Stromal cell of bone marrow (primary cell): ENCODE measurements at regions not wholly inside any gene's neighbourhood (a gene's known extent, or its start where the extent isn't known, plus 50 kb on each side); places are given as distances from the start of the nearest gene placed in this dataset.

Source experiments
- DNase-seq: peaks from one replicate; pipeline ENCODE4 v3.0.0-alpha.2; 2012; ENCODE audit warnings: low read depth

DNA sequence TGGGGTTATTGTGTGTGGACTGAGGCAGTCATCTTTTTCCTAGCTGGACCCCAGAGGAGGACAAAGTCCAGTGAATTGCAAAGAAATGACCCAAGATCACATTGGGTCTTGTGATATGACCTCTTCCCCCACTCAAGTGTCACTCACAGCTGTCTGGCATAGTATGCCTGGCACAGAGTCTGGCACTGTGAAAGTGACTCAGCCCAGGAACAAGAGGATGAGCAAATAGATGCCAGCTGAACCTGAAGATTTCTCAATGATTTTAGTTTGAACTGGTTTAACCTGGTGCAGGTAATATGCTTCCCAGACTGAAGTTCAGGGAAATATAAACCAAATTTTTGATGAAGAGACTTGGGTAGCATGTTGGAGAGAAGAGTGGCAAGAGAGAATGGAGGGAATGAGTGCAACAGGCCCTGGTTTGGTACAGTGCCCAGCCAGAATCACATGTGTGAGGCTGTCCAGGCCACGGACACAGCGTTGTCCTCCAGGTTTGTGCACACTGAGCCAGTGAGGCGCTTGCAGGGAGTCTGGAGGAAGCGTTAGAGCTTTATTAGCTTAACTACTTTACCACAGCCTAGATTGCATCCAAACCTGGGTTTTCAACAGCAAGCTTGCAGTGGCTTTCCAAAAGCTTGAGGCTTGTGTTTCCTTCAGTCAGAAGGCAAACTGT, 332.9 kb downstream of the NUAK1 start:
- no peak for DNase-seq

DNA sequence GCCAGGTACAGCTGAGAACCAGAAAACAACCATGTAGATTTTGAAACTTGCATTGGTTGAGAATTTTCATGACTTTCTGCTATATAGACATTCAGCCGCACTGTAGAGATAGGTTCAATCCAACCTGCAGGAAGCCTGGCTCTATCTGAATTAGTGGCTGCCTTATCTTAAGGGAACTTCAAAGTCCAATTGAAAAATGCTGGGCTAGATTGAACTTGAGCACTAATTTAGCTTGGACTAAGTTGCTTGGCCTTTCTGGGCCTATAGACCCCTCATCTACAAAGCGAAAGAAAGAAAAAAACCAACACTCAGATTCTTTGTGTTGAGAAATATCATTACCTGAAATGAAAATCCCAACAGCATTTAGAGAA, 332.4 kb downstream of the NUAK1 start:
- DNase-seq = no peak

DNA sequence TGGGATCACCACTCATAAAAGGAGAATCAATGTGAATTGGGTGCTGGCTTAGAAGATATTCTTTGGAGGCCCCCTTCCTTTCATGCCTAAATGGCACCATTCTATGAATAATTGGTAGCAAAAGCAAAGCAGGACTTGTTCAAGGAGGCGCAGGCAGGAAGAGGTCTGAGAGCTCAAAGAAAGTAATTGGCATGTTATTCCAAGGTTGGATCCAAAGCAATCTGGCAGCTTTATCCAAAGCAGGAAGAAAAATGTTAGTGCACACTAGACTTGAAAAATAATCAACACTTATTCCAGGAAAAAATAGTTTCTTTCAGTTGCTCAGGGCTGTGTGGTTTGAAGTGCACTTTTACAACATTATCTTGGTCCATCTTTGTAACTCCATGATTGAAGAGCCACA, 326.4 kb downstream of the NUAK1 start:
- DNase-seq = no peak

DNA sequence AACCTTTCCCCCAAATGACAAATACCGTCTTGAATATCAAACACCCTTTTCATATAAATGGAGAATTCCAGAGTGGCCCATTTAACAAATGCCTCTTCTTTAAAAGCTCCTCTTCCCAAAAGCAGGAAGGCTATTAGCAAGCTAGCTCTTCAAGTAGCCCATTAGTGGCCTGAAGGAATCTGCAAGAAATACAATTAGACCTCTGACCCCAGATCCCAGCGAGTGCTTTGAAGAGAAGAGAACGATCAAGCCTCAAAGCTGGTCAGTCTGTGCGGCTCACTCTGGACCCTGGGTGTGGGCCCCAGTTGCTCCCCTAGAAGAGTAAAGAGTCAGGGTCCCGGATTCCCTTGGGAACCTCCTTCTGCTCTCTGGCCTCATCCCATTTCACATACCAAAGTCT, 325.6 kb downstream of the NUAK1 start:
- no peak for DNase-seq

DNA sequence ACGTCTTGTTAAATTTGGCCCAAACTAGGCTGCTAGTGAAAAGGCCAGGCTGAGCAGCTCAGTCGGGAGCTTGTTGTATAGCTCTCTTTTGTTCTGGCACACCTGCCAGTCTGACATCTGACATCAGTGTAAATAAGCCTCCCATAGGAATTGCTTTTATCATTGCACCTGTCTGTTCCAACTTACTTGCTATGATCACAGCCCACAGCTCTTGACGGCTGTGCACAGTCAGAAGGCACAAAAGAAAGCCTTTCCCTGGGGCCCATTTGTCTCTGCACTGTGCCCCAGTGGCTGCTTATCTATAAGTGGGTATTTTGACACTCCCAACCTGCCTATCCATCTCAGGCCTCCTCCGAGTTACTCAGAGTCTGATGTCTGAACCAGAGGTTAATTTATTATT, 324.5 kb downstream of the NUAK1 start:
- DNase-seq = no peak

DNA sequence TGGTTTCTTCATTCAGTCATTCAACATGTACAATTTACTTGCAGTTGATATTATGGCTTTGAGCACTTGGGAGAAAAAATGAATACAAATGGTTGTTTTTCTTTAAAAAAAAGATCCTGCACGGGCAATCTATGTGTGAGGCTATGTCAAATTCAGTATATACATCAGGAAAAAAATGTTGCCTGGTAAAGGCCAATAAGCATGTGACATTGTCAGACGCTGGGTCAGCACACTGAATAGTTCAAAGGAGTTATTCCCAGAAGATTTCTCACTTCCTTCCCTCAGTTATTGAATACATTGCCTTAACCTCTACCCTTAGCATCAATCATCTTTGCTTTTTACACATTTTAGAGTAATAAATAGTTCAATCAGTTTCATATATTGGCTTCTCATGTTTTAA, 319.2 kb downstream of the NUAK1 start:
- DNase-seq = no peak

DNA sequence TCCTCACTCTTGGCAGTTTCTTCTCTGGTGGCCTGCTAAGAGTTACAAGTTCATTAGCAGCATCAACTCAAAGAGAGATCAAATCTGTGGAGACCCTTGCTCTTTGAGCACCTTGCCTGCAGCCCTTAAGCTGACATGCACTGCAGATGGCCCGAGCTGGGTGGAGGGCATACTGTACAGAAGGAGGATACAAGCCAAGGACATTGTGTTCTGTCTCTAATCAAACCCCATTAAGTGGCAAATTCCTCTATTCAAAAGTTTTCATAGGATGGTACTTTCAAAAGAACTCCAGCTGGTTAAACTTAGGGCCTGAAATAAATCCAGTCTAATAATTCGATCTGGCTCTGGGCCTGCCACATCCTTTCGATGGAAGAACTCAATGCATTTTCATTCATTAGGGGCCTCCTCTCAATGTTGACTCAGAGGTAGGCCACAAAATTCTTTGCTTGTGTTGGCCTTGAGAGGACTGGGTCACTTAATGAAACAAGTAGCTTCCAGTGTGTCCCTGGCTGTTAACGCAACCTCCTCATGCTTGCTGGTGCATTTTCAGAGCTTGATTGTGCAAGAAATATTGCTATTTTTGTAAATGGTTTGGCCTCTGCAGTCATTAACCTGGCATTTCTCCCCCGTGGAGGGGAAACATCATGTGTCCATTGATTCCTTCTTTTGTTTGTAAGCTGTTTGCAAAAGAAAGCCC, 318.2 kb downstream of the NUAK1 start:
- DNase-seq = peak; percentile 72

DNA sequence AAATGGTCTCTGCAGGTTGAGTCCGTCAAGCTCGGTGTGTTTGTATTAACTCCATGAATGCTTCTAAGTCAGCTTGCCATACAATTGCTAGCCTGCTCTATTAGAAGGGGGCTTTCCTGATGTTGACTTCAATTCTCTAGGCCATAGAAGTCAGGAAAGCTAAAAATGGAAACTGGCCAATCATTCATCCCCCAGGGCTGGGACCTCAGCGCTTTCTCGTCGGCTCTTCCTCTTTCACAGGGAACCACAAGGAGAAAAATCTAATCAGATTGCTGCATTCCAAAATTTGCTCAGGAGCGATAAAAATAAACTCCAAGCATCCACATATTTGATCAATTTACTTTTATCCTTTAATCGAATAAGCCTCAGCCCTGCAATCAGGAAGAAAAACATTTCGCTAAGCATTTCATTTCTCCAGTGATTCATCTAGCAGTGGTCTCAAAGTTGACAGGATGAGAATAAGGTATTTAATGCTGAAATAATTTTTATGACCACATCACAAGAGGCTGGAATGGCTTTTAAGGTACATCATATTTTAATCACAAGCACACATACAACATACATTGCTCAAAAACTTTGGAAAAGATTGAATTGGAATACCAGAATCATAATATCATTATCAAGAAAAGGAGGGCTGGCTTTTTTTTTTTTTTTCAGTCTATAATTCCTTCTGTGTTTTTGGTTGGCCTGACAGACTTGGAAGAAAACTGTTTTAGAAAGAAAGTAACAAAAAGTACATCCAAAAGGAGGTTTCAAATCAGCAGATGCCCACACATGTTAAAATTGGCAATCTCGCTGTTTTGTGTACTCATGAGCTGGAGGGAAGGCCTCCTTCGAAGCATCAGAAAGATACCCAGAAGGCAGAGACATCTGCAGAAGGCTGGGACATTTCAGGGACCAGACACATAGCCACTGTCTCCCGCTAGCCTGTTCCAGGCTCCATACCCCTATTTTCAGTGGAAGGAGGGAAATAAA, 316.3 kb downstream of the NUAK1 start:
- no peak for DNase-seq

DNA sequence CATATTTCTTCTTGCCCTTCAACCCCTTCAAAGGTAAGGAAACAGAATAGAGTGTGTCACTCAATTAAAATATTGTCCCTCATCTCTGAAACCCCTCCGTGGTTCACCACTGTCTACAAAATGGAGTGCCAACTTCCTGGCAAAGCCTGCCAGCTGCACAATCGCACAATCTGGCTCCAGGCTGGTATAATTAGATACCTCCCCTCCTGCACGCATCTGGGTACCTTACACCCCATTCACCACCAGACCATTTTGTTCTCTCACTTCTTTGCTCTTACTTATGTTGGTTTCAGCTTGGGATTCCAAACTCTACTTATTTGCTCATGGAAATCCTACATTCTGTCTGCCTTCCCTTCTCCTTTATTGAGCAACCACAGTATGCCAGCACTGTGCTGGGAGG, 314.9 kb downstream of the NUAK1 start:
- no peak for DNase-seq

DNA sequence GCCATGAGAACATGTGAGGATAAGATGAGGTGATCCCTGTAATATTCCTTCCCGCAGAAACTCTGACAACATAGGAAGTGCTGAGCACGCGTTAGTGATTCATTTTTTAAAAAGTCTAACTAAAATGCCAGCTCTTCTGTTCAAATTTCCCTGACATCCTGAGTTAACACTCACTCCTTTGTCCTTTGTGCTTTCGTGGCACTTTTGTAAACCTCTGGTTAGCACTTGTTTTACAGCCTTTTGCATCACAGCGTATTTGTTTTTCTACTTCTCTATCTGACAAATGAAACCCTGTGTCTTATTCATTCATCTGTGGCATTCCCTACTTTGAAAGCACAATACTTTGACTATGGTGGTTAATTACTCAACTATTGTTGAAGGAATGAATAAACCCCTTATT, 313.6 kb downstream of the NUAK1 start:
- DNase-seq = no peak

DNA sequence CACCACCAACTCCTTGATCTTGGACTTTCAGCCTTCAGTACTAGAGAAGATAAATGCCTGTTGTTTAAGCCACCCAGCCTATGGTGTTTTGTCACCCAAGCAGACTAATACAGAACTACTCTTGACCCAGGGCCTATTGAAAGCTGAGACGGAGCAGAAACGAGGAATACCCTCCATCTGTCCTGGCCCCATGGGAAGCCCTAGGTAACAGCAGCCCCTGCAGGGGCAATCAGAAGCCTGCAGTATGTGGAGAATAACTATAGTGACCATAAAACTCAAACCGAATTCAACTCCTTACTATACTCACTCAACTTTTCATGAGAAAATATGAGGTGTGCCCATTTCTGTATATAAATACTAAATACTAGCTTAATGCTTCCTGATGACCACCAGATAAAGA, 307.4 kb downstream of the NUAK1 start:
- no peak for DNase-seq

DNA sequence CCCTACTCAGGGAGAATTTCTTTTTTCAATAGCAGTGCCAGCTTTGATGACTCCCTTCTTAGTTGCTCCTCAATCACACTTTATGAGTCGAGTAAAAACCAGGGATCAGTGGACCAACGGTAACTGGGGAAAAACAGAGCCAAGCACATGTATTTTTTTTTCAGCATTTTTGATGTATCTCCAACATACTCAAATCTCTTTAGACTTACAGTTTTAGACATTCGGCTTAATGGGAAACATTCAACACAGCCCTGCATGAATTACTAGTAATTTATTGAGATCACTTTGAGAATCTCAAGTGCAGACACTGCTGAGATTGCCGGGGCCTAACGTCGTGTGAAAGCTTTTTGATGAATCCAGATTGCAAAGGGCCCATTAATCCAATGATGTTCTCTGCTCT, 306.7 kb downstream of the NUAK1 start:
- DNase-seq = no peak

DNA sequence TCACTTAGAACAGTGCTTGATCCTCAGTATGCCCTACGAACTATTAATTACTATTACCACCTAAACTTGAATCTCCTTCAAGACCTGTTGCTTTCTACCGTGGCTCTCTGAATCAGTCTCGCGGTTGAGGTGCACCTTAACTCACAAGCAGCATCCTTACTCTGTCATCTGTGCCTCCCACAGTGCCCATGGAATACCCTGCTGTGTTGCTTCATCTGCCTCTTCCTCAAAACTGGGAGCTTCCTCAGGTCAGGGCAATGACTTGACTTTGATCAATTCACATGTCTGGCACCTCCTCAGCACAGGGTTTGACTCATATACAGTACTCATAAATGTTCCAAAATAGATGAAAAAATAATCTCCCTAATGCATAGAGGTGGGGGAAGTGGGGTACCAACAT, 305.9 kb downstream of the NUAK1 start:
- no peak for DNase-seq

DNA sequence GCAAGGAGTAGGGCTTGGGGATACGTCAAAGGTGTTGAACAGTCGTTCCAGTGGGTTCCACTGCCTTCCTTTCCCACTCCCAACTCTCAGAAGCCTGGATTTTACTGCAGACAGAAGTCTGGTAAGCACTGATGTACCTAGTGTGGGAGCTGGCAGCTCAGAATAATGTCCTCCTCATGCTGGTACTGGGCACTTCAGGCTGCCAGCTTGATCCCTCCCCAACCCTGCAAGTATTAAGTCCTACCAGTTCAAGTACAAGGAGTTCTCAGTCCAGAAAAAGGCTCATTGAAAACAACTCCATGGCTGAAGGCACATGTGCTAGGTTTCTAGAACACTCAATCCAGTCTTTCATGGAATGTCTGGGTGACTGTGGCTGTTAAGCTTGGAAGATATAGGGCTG, 304.3 kb downstream of the NUAK1 start:
- DNase-seq = no peak

DNA sequence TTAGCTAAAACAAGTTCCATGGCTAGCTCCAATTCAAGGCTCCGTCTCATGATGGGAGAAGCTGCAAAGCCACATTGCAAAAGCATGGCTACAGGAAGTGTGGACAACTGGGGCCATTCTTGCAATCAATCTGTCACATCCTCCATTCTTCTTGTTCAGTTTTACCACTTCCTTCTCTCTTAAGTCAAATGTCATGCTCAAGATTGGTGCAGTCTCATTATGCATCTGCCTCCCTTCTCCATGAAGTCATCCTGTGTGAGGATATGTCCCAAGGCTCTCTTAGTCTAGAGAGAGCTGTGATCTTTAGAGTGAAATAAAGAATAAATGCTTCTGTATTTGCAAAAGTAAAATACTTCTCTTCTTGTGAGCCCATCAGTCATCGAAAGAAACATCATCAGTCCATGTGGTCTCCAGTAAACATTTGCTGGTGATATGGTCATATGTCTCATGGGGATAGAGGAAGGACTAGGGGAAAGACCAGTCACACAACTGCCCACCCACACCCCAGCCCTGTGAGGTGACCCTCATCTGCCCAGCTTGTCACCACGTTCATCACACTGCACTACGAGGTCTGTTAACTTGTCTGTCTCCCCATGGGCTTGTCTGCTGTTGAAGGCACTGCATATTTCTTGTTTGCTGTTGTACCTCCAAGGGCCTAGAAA, 303.0 kb downstream of the NUAK1 start:
- no peak for DNase-seq

DNA sequence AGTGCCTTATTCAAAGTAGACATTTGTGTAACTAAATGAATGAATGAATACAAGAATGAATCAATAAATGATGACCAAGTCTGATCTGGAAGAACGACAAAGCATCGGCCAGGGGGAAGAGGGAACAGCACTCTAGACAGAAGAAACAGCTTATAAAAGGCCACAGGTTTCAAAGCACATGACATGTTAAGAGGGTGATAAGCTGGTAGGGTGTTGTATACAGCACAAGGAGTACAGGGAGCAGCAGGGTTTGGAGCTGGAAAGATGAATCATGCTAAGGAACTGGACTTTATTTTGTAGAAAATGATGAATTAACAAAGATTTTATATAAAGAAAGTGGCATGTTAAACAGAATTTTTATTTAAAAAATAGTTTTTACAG, 302.5 kb downstream of the NUAK1 start:
- no peak for DNase-seq

DNA sequence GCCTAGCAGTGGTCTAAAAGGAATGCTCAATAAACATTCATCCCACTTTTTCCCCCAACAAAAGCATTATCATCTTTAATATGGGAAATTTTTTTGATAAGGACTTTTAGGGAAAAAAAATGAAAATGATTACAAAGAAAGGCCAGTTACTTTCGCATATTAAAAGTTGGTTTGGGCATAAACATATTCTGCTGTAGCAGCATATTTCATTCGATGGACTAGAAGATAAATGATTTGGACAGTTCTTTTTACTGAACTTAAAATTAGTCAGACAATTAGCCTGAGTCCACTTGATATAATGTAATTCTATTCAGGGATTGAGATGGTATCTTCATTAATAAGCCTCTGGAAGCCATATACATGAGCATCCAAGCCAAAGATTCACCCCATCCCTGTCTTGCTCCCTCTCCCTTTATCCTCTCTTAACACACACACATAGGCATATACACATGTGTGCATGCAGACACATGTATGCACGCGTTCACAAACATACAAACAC, 299.1 kb downstream of the NUAK1 start:
- no peak for DNase-seq

DNA sequence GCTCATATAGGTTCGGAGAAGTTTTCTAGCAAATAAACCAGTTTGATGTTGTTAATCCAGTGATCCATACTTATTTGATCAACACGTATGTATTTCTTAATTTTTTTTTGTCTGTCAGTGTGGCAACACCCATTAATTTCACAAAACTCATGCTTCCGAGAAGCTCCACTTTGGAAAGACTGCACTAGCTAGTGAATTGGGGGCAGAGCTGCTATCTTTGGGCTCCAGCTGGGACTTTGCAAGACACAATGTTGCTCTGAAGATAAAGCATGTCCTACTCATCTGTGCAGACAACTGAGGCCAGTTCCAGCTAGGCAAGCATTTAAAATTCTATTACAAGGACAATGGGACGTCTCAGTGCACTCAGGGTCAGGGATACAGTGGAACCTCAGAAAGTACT, 298.4 kb downstream of the NUAK1 start:
- no peak for DNase-seq

DNA sequence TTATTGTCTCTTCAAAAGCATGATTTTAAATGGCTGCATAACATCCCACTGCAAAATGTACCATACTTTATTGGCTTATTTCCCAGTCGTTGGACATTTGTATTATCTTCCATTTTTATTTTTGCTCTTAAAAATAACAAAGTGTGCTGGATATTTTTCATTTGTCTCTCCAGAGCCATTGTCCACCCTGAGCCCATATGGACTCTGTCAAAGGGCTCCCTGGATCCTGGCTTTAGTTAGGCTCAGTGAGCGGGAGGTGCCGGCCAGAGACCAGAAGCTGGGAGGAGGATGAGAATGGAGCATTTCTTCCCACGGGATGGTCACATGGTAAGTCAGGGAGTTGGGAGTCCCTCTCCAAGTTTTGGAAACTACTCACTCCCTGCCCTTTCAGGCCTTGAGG, 296.9 kb downstream of the NUAK1 start:
- no peak for DNase-seq

DNA sequence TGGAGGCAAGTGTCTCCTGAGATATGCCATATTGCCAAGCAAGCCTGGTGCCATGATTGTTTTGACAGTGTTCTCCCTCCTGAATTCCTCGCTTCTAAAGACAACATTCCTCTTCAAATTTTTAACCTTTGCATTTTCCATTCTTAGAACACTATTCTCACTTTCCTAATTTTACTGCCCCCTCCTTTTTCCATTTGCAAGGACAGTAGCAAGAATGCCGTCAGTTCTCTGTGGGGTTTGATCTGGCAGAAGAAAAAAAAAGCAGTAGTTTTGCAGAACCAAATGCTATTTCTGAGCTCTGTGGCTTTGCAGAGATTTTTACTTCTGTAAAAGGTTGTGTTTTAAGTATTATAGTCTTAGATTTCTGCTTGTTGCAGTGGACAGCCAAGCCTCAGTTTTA, 295.2 kb downstream of the NUAK1 start:
- DNase-seq = no peak

DNA sequence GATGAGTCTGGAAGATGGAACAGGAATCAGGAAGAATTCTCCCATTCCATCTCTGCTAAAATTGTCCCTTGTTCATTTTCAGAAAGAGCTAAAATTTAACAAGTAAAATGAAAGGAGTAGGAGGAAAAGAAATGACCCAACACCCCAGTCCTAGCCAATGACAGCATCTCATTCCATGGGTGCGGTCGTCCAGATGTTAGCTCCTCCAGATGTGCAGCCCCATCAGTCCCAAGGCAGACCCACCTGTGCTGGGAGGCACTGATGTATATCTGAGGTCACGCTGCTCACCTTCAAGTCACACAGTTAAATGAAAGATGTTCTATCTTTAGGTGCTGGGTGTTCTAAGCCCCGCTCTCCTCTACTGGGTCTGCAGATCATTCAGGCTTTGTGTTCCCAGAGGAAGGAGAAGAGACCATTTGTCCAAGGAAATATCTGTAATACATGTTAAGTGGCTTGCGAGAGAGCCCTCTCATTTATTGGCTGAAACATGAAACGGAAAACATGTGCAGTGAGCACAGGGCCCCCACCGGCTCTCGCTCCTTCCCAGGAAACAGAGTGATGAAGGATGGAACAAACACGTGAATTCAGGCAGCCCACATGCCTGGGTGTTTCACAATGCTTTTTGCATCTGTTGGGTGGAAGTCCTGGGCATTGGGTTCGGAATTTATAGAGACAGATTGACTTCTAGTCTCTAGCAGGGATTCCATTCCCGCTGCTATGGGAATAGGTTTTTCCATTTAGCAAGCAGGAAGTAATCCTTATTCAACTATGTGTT, 294.6 kb downstream of the NUAK1 start:
- no peak for DNase-seq

DNA sequence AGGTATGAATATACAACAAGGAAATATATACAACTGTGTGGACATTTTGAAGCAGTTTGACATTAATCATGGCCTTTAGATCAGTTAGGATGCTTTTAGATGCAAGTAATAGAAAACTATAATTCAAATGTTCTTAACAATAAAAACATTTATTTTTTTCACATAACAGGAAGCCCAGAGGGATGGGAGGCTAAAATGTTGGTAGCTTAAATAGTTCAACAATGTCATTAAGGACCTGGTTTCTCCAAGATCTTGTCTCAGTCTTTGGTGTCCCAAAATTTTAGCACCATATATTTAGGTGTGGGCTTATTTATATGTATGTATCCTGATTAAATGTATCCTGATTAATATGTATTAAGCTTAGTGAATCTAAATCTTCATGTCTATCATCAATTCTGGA, 292.4 kb downstream of the NUAK1 start:
- no peak for DNase-seq
